ENCODE measurements at regions not wholly inside any gene's neighbourhood (a gene's known extent, or its start where the extent isn't known, plus 50 kb on each side); places are given as distances from the start of the nearest gene placed in this dataset.
"Not testable (repeated sequence)": the region's sequence is repeated elsewhere in the genome, so short reads cannot be mapped to it uniquely, and the experiment has no call there.

- DNase-seq (ENCODE audit: low spot score) = no peak
Observed at GRCh38 chr12:125305231-125305630, 240.0 kb downstream of the AACS start.

DNA sequence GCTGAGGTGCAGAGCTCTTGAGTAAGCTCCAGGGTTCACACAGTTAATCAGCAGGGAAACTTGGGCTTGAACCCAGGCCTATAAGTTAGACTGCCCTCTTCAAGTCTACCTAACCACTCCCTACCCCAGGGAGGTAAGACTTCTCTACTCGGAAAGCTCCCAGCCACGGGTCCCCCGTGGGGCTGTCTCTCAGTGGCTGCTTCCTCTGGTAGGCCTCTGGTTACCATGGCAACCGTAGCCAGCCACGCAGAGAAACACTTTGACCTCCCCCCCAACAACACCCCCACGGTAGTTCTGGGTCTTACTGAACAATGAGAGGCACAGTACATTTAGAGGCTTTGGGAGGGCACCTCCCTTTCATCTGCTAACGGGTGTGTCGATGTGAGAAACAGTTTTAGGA is 245.2 kb downstream of the AACS start:
- no peak for DNase-seq (ENCODE audit: low spot score)

DNA sequence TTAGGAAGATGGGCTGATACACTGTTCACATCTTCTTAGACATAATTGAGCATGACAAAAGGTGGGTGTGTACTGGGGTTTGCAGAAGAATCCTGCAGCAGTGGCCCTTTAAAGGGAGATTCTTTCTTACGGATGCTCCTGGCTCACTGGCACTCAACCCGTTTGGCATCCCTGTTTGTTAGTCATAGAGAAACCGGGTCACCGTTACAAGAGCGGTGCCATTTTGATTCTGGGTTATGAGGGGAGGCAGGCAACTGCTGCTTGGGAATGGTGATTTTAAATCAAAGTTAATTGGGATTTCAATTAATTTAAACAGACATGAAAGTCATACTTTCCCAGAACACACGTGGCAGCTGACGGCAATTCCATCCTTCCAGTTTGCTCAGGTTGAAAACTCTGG is 245.8 kb downstream of the AACS start:
- no peak for DNase-seq (ENCODE audit: low spot score)

- no peak for DNase-seq (ENCODE audit: low spot score)
Observed at GRCh38 chr12:125312471-125312870, 247.2 kb downstream of the AACS start.

GRCh38 chr12:125314051-125314755 is 249.0 kb downstream of the AACS start:
- DNase-seq (ENCODE audit: low spot score) = no peak

DNA sequence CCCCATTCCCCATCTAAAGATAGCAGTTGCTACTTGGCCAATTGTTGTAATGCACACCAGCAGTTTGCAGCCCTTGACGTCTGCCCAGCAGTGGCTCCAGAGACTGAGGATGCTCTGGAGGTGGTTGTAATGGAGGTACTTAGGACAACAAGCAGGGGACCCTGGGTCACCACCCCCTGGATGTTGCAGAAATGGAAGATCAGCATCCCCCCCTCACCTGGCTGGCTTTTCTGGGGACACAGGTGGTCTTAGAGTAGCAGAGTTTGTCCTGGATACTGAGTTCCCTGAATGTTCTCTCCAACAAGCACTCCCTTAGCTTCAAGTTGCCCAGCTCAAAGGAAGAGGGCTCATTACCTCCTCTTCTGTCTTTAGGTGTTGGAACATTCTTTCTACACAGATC is 250.5 kb downstream of the AACS start:
- no peak for DNase-seq (ENCODE audit: low spot score)

DNA sequence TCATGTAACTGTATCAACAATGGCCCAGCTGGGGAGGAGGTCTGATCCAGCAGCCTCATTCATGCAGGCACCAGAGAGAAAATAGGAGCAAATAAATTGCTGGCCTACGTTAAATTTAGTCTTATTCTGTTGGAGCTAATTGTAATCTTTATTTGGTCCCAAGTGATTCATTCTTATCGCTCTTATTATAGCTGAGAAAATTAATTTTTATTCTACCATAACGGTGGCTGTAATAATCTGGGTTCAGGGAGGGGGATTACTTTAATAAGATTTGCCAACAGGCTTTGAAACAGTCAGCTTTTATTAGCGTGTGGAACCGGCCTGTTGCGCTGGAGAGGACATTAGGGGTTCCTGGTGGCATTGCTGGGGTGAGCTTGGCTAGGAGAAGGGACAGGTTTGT is 254.9 kb downstream of the AACS start:
- DNase-seq (ENCODE audit: low spot score) = no peak

- no peak for DNase-seq (ENCODE audit: low spot score)
Observed at GRCh38 chr12:125324861-125325490, 259.7 kb downstream of the AACS start.

- no peak for DNase-seq (ENCODE audit: low spot score)
Observed at GRCh38 chr12:125329239-125330102, 264.2 kb downstream of the AACS start.

DNA sequence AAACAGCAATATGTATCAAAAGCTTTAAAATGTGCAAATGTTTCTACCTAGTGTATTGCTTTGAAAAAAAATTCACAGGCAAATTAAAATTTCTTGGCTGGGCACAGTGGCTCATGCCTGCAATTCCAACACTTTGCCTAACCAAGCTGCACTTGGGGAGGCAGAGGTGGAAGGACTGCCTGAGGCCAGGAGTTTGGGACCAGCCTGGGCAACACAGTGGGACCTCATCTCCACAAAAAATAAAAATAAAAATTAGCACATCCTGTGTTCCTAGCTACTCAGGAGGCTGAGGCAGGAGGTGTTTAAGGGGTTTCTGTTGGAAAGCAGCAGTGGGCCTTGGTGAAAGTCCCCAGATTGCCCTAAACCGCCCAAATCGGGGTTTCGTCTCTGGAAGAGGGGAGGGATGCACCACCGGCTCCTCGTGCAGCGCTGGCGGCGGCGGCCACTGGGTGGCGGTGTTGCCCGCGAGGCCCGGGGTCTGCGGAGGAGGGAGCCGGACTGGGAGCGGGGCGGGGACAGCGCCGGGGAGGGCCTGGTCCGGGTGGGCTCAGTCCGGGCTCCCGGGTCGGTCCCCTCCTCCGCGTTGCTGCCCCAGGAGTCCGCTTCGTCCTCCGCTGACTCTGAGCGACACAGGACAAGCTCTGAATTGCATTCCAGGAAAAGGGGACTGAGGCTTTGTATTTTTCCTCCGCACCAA is 265.6 kb downstream of the AACS start:
- peak; percentile 46 for DNase-seq (ENCODE audit: low spot score)

DNA sequence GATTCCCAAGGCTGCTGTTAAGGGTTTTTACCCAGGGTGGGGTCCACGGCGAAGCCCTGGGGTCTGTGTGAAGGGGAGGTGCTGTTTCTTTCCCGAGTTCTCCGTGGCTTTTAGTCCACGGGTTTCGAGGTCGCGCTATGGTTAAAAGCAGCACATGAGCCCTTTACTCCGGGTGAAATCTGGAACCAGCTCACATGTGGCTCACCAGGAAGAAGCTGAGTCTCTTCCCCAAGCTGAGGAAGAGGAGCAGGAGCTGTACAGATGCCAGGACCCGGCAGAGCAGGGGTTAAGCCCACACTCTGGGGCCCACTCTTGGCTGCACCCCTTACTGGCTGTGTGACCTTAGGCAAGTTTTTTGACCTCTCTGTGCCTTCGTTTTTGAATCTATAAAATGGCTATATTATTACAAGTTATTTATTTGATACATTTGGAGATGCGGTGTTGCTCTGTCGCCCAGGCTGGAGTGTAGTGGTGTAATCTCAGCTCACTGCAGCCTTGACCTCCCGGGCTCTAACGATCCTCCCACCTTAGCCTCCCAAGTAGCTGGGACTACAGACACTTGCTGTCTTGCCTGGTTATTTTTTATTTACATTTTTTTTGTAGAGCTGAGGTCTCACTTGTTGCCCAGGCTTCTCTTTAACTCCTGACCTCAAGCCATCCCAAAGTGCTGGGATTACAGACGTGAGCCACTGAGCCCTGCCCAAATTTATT is 266.3 kb downstream of the AACS start:
- no peak for DNase-seq (ENCODE audit: low spot score)

GRCh38 chr12:125332900-125333299 is 267.7 kb downstream of the AACS start:
- DNase-seq (ENCODE audit: low spot score) = no peak

DNA sequence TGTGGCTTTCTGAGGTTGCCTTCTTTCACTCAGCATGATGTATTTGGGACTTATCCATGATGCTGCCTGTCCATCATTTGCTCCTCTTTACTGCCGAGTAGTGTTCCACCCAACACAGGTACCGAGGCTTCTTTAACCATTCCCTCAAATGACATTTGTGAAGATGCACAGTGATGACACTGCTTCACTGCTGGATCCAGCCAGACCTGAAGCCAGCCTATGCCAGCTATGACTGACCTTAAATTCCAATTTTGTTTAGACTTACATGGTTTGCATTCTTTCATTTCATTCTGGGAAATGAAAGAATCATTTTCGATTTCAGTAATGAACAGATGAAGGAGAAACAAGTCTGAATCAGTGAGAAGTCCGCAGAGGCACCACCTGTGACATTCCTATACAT is 271.0 kb downstream of the AACS start:
- DNase-seq (ENCODE audit: low spot score) = no peak

- peak; percentile 56 for DNase-seq (ENCODE audit: low spot score)
Observed at GRCh38 chr12:125340791-125341190, 275.6 kb downstream of the AACS start.

GRCh38 chr12:125341422-125341821 is 276.2 kb downstream of the AACS start:
- DNase-seq (ENCODE audit: low spot score) = peak; percentile 11

GRCh38 chr12:125343649-125344048 is 278.4 kb downstream of the AACS start:
- no peak for DNase-seq (ENCODE audit: low spot score)

- DNase-seq (ENCODE audit: low spot score) = no peak
Observed at GRCh38 chr12:125346362-125346761, 281.1 kb downstream of the AACS start.

- no peak for DNase-seq (ENCODE audit: low spot score)
Observed at GRCh38 chr12:125351788-125352187, 286.6 kb downstream of the AACS start.

DNA sequence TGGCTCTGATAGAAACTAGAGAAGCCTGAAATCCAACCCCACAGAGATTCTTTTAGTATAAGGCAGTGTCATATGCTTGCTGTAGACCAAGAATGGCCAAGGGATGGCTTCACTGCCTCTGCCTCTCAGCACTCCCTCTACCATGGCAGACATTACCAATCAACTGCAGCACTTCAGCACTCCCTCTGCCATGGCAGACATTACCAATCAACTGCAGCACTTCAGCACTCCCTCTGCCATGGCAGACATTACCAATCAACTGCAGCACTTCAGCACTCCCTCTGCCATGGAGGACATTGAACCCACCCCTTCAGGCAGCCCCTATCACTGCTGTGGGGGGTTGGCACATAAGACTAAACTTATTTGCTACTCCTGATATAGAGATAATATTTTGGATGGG is 287.8 kb downstream of the AACS start:
- DNase-seq (ENCODE audit: low spot score) = not testable (repeated sequence)

- DNase-seq (ENCODE audit: low spot score) = no peak
Observed at GRCh38 chr12:125353871-125354270, 288.6 kb downstream of the AACS start.

DNA sequence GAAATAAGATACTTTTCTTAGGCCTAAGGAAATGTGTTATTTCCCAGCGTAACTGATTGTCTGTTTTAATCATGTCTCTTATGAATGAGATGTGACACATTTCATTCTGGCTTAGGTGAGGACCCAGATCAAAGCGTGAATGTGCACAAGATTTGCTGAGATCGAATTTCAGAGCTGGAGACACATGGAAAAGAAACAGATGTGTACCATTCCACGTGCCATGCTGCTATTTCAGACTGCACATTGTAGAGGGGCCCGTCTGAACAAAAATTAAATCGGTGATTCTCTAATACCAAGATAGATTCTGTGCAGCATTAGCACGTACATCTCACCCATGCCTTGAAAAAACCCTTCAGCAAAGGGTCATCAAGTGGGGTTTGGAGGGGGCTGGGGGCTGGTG is 290.4 kb downstream of the AACS start:
- no peak for DNase-seq (ENCODE audit: low spot score)

Data from HT-29 (cell line).